ENCODE measurements at regions not wholly inside any gene's neighbourhood (a gene's known extent, or its start where the extent isn't known, plus 50 kb on each side); places are given as distances from the start of the nearest gene placed in this dataset.
"Not testable (repeated sequence)": the region's sequence is repeated elsewhere in the genome, so short reads cannot be mapped to it uniquely, and the experiment has no call there.

DNA sequence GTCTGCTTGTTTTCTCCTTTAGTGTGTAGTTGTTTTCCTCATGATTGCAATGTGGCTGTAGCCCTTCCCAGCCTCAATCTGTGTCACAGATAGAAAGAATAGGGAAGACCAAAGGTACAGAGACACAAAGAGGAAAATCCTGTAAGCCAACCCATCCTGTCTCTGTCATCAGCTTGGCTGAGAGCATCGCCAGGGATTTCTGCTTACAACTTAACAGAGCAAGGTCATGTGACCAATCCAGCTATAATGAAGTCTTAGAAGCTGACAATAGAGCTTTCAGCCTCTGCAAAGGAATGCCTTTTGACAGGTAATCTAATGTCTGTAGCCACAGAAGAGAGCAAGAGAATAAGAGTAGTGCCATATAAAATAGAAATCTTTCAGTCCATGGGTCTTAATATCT lies 1598.0 kb upstream of the AGA start:
- Histone ChIP-seq H3K36me3 (ENCODE audit: low read depth, missing control alignments) (no peaks in the 10 kb centered on the region), H3K27ac (no peak overlapping the region), H3K4me3 (no peak overlapping the region), H3K4me1 (no peaks in the 10 kb centered on the region), H3K9me3 (no peaks in the 10 kb centered on the region), H3K27me3 (no peaks in the 10 kb centered on the region)
- 58 to 67% methylated on average over 1 of the region's 1 CpG for WGBS, 2 donors
- TF ChIP-seq CTCF (IDR thresholded peaks at IDR 0.05) = no peak
- TF ChIP-seq POLR2A (IDR thresholded peaks at IDR 0.05) = no peak
- intact Hi-C loops (cut with DNase I; ENCODE audit: low total_unique reads) = no loop called here
- no peak for DNase-seq

DNA sequence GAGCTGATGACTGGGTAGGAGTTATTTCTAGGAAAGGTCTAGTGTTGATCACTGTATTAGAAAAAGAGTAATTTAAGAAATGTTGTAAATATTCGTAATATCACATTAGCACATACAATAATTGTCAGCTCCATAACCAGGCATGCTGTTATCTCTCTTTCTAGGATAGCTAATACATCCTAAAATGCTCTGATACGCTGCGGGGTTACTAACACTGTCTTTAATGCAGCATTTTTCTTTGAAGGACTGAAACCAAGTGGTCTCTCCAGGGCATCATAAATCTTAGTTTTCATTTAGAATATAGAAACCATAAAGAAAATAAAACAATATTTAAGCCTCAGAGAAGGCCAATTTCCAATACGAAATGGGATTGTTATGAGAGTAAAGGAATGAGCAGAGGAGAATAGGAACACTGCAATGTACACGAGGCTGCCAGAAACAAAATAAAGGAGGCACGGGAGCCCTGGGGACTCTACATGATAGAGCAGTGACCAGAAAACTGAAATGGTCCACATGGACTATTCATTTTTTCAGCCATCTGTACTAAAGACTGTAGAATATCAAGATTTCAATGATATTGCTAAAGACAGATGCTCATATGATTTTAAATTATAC lies 1606.7 kb upstream of the AGA start:
- 58 to 63% methylated on average over 6 of the region's 6 CpGs for WGBS, 2 donors
- TF ChIP-seq CTCF (IDR thresholded peaks at IDR 0.05) = no peak
- no peak for TF ChIP-seq POLR2A (IDR thresholded peaks at IDR 0.05)
- no peaks in the 10 kb centered on the region for H3K4me1 ChIP-seq
- no peaks in the 10 kb centered on the region for H3K36me3 ChIP-seq (ENCODE audit: low read depth, missing control alignments)
- H3K27ac ChIP-seq = no peak overlapping the region
- intact Hi-C loops (cut with DNase I; ENCODE audit: low total_unique reads) = no loop called here
- H3K27me3 ChIP-seq = no peaks in the 10 kb centered on the region
- no peak for DNase-seq
- H3K9me3 ChIP-seq = no peaks in the 10 kb centered on the region
- H3K4me3 ChIP-seq = no peak overlapping the region

- TF ChIP-seq CTCF (IDR thresholded peaks at IDR 0.05) = no peak
- TF ChIP-seq POLR2A (IDR thresholded peaks at IDR 0.05) = no peak
- no peaks in the 10 kb centered on the region for H3K36me3 ChIP-seq (ENCODE audit: low read depth, missing control alignments)
- intact Hi-C loops (cut with DNase I; ENCODE audit: low total_unique reads) = no loop called here
- WGBS, 2 donors = 37 to 53% methylated on average over 1 of the region's 1 CpG
- H3K27me3 ChIP-seq = no peaks in the 10 kb centered on the region
- H3K4me3 ChIP-seq = no peak overlapping the region
- H3K4me1 ChIP-seq = no peaks in the 10 kb centered on the region
- no peak for DNase-seq
- no peak overlapping the region for H3K27ac ChIP-seq
- no peaks in the 10 kb centered on the region for H3K9me3 ChIP-seq
Measured at GRCh38 chr4:179051206-179051605, 1609.0 kb upstream of the AGA start.

DNA sequence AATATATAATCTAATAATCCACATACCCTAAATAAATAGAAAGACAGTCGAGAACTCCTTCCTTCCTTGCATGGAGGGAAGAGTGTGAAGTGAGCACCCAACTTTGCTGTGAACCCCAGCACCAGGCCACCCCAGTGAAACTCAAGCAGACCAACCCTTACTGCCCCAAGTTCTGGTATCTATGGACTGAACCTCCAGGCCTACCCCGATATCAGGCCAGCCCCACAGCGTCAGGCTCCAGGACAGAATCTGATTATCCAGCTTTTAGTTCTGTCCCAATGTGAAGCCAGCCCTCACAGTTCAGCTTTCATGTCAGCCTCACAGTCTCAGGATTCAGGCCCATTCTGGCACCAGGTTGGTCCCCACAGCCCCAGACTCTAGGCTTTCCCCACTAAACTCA lies 1617.2 kb upstream of the AGA start:
- DNase-seq = no peak
- H3K4me1 ChIP-seq = no peaks in the 10 kb centered on the region
- intact Hi-C loops (cut with DNase I; ENCODE audit: low total_unique reads) = no loop called here
- no peaks in the 10 kb centered on the region for H3K36me3 ChIP-seq (ENCODE audit: low read depth, missing control alignments)
- H3K27me3 ChIP-seq = no peaks in the 10 kb centered on the region
- no peak overlapping the region for H3K27ac ChIP-seq
- no peak overlapping the region for H3K4me3 ChIP-seq
- TF ChIP-seq CTCF (IDR thresholded peaks at IDR 0.05) (no peak), POLR2A (IDR thresholded peaks at IDR 0.05) (no peak)
- 94 to 96% methylated on average over 3 of the region's 3 CpGs for WGBS, 2 donors
- H3K9me3 ChIP-seq = no peaks in the 10 kb centered on the region

- H3K27me3 ChIP-seq; H3K4me1 ChIP-seq; DNase-seq; H3K4me3 ChIP-seq; H3K9me3 ChIP-seq; intact Hi-C loops (cut with DNase I; ENCODE audit: low total_unique reads); H3K36me3 ChIP-seq (ENCODE audit: low read depth, missing control alignments); H3K27ac ChIP-seq: not testable (repeated sequence)
- WGBS, 2 donors = 80 to 82% methylated on average over 12 of the region's 12 CpGs
Measured at GRCh38 chr4:179066254-179066653, 1624.0 kb upstream of the AGA start.
